GM12872 (cell line): ENCODE measurements at regions not wholly inside any gene's neighbourhood (a gene's known extent, or its start where the extent isn't known, plus 50 kb on each side); places are given as distances from the start of the nearest gene placed in this dataset.

ENCODE experiments used
- CTCF ChIP-seq: IDR thresholded peaks from 3 replicates; pipeline ENCODE4 v1.5.1; 2011; ENCODE audit warnings: low read depth, mild to moderate bottlenecking, low read length, moderate library complexity; ENCODE audit not compliant: insufficient read depth

- no peak for TF ChIP-seq CTCF
Measured at GRCh38 chr5:159498630-159499029, 168.3 kb upstream of the IL12B start.

GRCh38 chr5:159503236-159503635 lies 172.9 kb upstream of the IL12B start:
- TF ChIP-seq CTCF, result no peak

- TF ChIP-seq CTCF, result no peak
Measured at GRCh38 chr5:159504106-159504856, 174.0 kb upstream of the IL12B start.

- no peak for TF ChIP-seq CTCF
Measured at GRCh38 chr5:159504857-159505304, 174.6 kb upstream of the IL12B start.

DNA sequence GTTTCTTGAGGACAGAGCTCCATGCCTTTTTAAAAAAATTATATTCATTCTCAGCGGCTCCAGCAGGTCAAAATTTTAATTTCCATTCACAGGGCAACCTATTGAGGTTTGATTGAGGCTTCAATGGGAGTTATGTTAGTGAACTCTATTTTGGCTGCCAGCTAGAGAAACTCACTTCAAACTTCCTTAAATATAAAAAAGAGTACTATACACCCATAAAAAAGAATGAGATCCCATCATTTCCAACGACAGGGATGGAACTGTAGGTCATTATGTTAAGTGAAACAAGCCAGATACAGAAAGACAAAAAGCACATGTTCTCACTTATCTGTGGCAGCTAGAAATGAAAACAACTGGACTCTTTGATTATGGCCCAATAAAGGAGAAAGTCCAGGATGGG lies 176.8 kb upstream of the IL12B start:
- no peak for TF ChIP-seq CTCF

DNA sequence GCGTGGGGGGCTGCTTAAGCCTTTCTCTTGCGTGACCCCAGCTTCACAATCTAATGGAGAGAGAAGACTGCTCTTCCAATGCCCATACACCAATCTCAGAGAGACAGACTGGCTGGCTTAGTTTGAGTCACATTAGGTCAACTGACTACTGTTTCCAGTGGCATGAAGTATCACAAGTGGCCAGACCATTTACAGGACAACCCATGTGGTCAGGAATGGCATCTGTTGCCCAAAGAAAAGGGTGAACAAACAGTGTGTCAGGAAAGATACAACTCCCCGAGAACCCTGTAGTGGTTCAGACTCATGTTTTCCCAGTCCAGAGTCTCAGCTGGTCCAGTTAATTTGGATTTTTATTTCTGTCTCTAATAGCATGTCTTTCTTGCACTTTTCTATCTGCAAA lies 177.4 kb upstream of the IL12B start:
- no peak for TF ChIP-seq CTCF

DNA sequence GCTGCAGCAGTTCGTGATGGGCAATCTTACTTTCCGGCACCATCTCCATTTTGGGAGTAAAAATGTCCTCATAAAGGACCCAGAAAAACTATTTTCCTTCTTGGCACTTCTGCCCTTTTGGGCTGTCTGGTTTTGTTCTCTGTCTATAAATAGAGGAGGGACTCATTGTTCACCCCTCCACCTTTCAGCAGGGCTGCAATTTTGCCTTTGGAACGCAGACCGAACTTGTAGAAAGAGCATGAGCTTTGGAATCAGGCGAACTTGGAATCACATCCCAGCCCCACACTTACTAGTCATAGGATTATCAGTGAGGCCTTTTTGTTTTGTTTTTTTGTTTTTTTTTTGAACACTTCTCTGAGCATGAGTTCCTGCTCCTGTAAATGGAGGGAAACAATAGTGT lies 178.1 kb upstream of the IL12B start:
- no peak for TF ChIP-seq CTCF
